Parathyroid adenoma (tissue), 2 donors: ENCODE measurements at regions not wholly inside any gene's neighbourhood (a gene's known extent, or its start where the extent isn't known, plus 50 kb on each side); places are given as distances from the start of the nearest gene placed in this dataset.

Experiments
- H2AFZ ChIP-seq: fragments of 300-600 bp; sonication (generic); one replicate; pipeline ENCODE4 v1.7.0; 2017; ENCODE audit warnings: antibody characterized with exemption, mild to moderate bottlenecking
- H3K27ac ChIP-seq: fragments of 300-600 bp; sonication (generic); one replicate; pipeline ENCODE4 v1.7.0; 2017
- H3K27me3 ChIP-seq: fragments of 300-600 bp; sonication (generic); one replicate; pipeline ENCODE4 v1.7.0; 2017; ENCODE audit warnings: low read length; ENCODE audit not compliant: control insufficient read depth, insufficient read depth
- H3K36me3 ChIP-seq: fragments of 300-600 bp; sonication (generic); one replicate; pipeline ENCODE4 v1.7.0; 2017; ENCODE audit warnings: low read length; ENCODE audit not compliant: control insufficient read depth, insufficient read depth
- H3K4me1 ChIP-seq: fragments of 300-600 bp; sonication (generic); one replicate; pipeline ENCODE4 v1.7.0; 2017; ENCODE audit warnings: control low read depth
- H3K4me2 ChIP-seq: fragments of 300-600 bp; sonication (generic); one replicate; pipeline ENCODE4 v1.7.0; 2017; ENCODE audit warnings: low read length
- H3K4me3 ChIP-seq: fragments of 300-600 bp; sonication (generic); one replicate; pipeline ENCODE4 v1.7.0; 2017; ENCODE audit warnings: low read depth, low read length
- H3K79me2 ChIP-seq: fragments of 300-600 bp; sonication (generic); one replicate; pipeline ENCODE4 v1.7.0; 2017; ENCODE audit warnings: control low read depth
- H3K9ac ChIP-seq: fragments of 300-600 bp; sonication (generic); one replicate; pipeline ENCODE4 v1.7.0; 2017; ENCODE audit warnings: mild to moderate bottlenecking
- H3K9me3 ChIP-seq: fragments of 300-600 bp; sonication (generic); one replicate; pipeline ENCODE4 v1.7.0; 2017; ENCODE audit warnings: low read length; ENCODE audit not compliant: control insufficient read depth
- CTCF ChIP-seq: fragments of 300-600 bp; sonication (generic); IDR thresholded peaks from one replicate; pipeline ENCODE4 v1.7.0; 2017; ENCODE audit warnings: antibody characterized with exemption, mild to moderate bottlenecking
- donor health status: primary hyperparathyroidism.

GRCh38 chr7:94289071-94289470 is 105.6 kb upstream of the COL1A2 start:
- Histone ChIP-seq H3K27me3 (no peaks in the 10 kb centered on the region), H3K4me1 (no peaks in the 10 kb centered on the region), H3K79me2 (no peaks in the 10 kb centered on the region), H3K27ac (no peak overlapping the region), H3K36me3 (no peaks in the 10 kb centered on the region), H3K4me3 (no peak overlapping the region), H3K9me3 (no peaks in the 10 kb centered on the region), H3K9ac (no peak overlapping the region), H3K4me2 (no peak overlapping the region), H2AFZ (no peak overlapping the region)
- TF ChIP-seq CTCF = peak; percentile 77

- no peaks in the 10 kb centered on the region for H3K79me2 ChIP-seq
- no peaks in the 10 kb centered on the region for H3K27me3 ChIP-seq
- no peak overlapping the region for H2AFZ ChIP-seq
- H3K9ac ChIP-seq = no peak overlapping the region
- H3K4me1 ChIP-seq = no peaks in the 10 kb centered on the region
- H3K4me2 ChIP-seq = no peak overlapping the region
- H3K27ac ChIP-seq = no peak overlapping the region
- no peak overlapping the region for H3K4me3 ChIP-seq
- H3K36me3 ChIP-seq = no peaks in the 10 kb centered on the region
- TF ChIP-seq CTCF = no peak
- H3K9me3 ChIP-seq = no peaks in the 10 kb centered on the region
Observed at GRCh38 chr7:94294471-94295131, 100.1 kb upstream of the COL1A2 start.

GRCh38 chr7:94295850-94296249 is 98.8 kb upstream of the COL1A2 start:
- no peaks in the 10 kb centered on the region for H3K27me3 ChIP-seq
- H3K4me1 ChIP-seq = no peaks in the 10 kb centered on the region
- no peaks in the 10 kb centered on the region for H3K9me3 ChIP-seq
- no peak overlapping the region for H3K4me3 ChIP-seq
- no peak overlapping the region for H3K27ac ChIP-seq
- H3K9ac ChIP-seq = no peak overlapping the region
- H3K79me2 ChIP-seq = no peaks in the 10 kb centered on the region
- no peak overlapping the region for H3K4me2 ChIP-seq
- H2AFZ ChIP-seq = no peak overlapping the region
- peak; percentile 33 for TF ChIP-seq CTCF
- no peaks in the 10 kb centered on the region for H3K36me3 ChIP-seq

GRCh38 chr7:94296881-94297280 is 97.8 kb upstream of the COL1A2 start:
- H3K4me2 ChIP-seq = no peak overlapping the region
- H3K4me1 ChIP-seq = peaks cover 1% of the 10 kb centered on the region
- no peak overlapping the region for H2AFZ ChIP-seq
- no peaks in the 10 kb centered on the region for H3K79me2 ChIP-seq
- no peak overlapping the region for H3K4me3 ChIP-seq
- no peak for TF ChIP-seq CTCF
- H3K36me3 ChIP-seq = no peaks in the 10 kb centered on the region
- H3K9ac ChIP-seq = no peak overlapping the region
- no peaks in the 10 kb centered on the region for H3K9me3 ChIP-seq
- no peaks in the 10 kb centered on the region for H3K27me3 ChIP-seq
- H3K27ac ChIP-seq = no peak overlapping the region

GRCh38 chr7:94297397-94297838 is 97.3 kb upstream of the COL1A2 start:
- Histone ChIP-seq H3K4me2 (no peak overlapping the region), H3K36me3 (no peaks in the 10 kb centered on the region), H2AFZ (no peak overlapping the region), H3K4me3 (no peak overlapping the region), H3K79me2 (no peaks in the 10 kb centered on the region), H3K27me3 (no peaks in the 10 kb centered on the region), H3K27ac (no peak overlapping the region), H3K9ac (no peak overlapping the region), H3K9me3 (no peaks in the 10 kb centered on the region), H3K4me1 (peaks cover 3% of the 10 kb centered on the region)
- TF ChIP-seq CTCF = no peak
